ENCODE measurements at regions not wholly inside any gene's neighbourhood (a gene's known extent, or its start where the extent isn't known, plus 50 kb on each side); places are given as distances from the start of the nearest gene placed in this dataset.
A peak's percentile ranks its signal among the peaks of the same experiment; 100 is the strongest.

DNA sequence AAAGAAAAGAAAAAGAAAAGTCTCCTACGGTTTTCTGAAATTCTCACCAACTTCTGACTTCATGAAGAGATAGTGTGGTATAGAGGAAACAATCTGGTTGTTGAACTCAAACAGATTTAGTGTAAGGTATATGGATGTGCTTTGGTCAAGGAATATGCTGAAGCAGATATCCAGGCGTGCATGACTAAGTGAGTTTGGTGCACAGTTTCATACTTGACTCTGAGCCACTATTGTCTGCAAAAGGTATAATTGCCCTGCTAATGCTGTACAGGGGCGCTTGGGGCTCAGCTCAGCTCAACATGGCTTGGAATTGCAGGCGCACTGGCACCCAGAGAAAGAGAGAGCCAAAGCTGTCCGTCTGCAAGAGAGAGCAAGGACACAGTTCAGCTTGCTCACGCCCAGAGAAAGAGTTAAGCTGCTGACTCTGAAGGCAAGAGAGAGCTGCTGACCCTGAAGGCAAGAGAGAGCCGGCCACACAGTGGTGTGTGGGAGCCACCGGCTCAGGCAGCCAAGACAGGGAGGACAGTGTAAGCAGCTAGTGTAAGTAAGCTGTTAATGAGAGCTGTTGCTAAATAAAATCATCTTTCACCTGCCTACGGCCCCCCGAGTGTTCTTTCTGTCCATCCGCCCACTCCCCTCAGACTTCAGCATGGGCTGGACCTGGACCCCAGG lies 66.4 kb upstream of the SLC38A4 start:
- H3K4me1 ChIP-seq (ENCODE audit: insufficient read depth) = peaks cover 16% of the 10 kb centered on the region
- no peak overlapping the region for H2AFZ ChIP-seq
- no peak overlapping the region for H3K27ac ChIP-seq
- H3K9ac ChIP-seq = no peak overlapping the region
- no peaks in the 10 kb centered on the region for H3K79me2 ChIP-seq (ENCODE audit: insufficient read depth)
- H3K36me3 ChIP-seq (ENCODE audit: low read depth) = no peaks in the 10 kb centered on the region
- no peak overlapping the region for H3K4me2 ChIP-seq (ENCODE audit: unreplicated experiment)
- H3K9me2 ChIP-seq (ENCODE audit: insufficient read depth) = no peaks in the 10 kb centered on the region
- no peaks in the 10 kb centered on the region for H4K20me1 ChIP-seq (ENCODE audit: insufficient read depth)
- no peaks in the 10 kb centered on the region for H3K9me3 ChIP-seq (ENCODE audit: low read depth)
- peaks cover 13% of the 10 kb centered on the region; the same call in 1 of the 2 replicates for H3F3A ChIP-seq (ENCODE audit: insufficient read depth)
- H3K27me3 ChIP-seq (replicated peaks; ENCODE audit: insufficient read depth) = no peaks in the 10 kb centered on the region
- H3K4me3 ChIP-seq = no peak overlapping the region
- no peak for TF ChIP-seq EZH2 (IDR thresholded peaks at IDR 0.05; ENCODE audit: insufficient read depth, poor library complexity, severe bottlenecking)
- no peak for TF ChIP-seq EZH2phosphoT487 (IDR thresholded peaks at IDR 0.05; ENCODE audit: insufficient read depth, low read depth)
- in situ Hi-C loops (cut with MboI) = no loop called here
- 85 to 91% methylated on average over 11 of the region's 11 CpGs for WGBS, 2 experiments (ENCODE audit: low coverage in 1 of 2, low lambda C conversion rate in 2 of 2, missing lambda C conversion rate in 2 of 2)
- peak; percentile 6 for DNase-seq

DNA sequence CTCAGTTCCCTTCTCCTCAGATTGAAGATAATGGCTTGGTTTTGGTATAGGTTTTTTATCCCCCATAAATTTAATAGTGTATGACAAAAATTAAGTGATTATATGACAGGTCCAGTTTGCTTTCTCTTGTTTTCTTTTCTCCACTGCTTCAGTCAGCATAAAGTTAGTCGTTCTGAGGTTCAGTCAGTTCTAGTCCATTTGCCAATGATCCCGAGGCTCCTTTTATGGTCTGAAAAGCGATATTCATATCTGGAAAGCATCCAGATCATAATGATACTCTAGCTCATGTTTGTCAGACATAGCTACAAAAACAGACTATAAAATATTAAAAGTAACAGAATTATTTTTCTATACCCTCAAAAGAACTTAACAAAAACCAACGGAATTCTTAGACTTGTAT lies 67.1 kb upstream of the SLC38A4 start:
- H3K9me3 ChIP-seq (ENCODE audit: low read depth) = no peaks in the 10 kb centered on the region
- no peak for DNase-seq
- H3K27ac ChIP-seq = no peak overlapping the region
- H3K79me2 ChIP-seq (ENCODE audit: insufficient read depth) = no peaks in the 10 kb centered on the region
- no peak overlapping the region for H3K4me3 ChIP-seq
- no peak overlapping the region for H2AFZ ChIP-seq
- 53 to 59% methylated on average over 4 of the region's 4 CpGs for WGBS, 2 experiments (ENCODE audit: low coverage in 1 of 2, low lambda C conversion rate in 2 of 2, missing lambda C conversion rate in 2 of 2)
- TF ChIP-seq EZH2 (IDR thresholded peaks at IDR 0.05; ENCODE audit: insufficient read depth, poor library complexity, severe bottlenecking) (no peak), EZH2phosphoT487 (IDR thresholded peaks at IDR 0.05; ENCODE audit: insufficient read depth, low read depth) (no peak)
- peaks cover 7% of the 10 kb centered on the region; the same call in 1 of the 2 replicates for H3F3A ChIP-seq (ENCODE audit: insufficient read depth)
- in situ Hi-C loops (cut with MboI) = no loop called here
- no peaks in the 10 kb centered on the region for H4K20me1 ChIP-seq (ENCODE audit: insufficient read depth)
- peaks cover 10% of the 10 kb centered on the region for H3K4me1 ChIP-seq (ENCODE audit: insufficient read depth)
- no peaks in the 10 kb centered on the region for H3K36me3 ChIP-seq (ENCODE audit: low read depth)
- H3K9me2 ChIP-seq (ENCODE audit: insufficient read depth) = no peaks in the 10 kb centered on the region
- no peak overlapping the region for H3K4me2 ChIP-seq (ENCODE audit: unreplicated experiment)
- H3K27me3 ChIP-seq (replicated peaks; ENCODE audit: insufficient read depth) = no peaks in the 10 kb centered on the region
- no peak overlapping the region for H3K9ac ChIP-seq

DNA sequence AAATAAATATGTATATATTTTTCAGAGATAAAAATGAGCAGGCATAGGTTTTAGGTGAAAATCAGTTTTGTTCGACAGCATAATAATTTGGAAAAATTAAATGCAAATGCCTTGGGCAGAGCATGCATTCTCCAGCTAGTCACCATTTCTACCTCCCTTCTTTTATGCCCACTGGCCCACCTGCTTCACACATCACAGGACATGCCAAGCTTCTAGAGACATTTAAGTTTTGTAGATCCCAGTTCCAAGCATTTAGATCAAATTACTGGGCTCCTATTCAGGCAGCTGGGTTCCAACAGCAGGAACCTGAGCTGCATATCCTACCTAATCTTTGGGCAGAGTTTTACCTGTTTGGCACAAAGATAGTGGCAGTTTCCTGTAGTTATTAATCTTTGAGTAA lies 67.6 kb upstream of the SLC38A4 start:
- DNase-seq = no peak
- Histone ChIP-seq H4K20me1 (ENCODE audit: insufficient read depth) (no peaks in the 10 kb centered on the region), H3K27me3 (replicated peaks; ENCODE audit: insufficient read depth) (no peaks in the 10 kb centered on the region), H3K4me2 (ENCODE audit: unreplicated experiment) (no peak overlapping the region), H3K36me3 (ENCODE audit: low read depth) (no peaks in the 10 kb centered on the region), H3K27ac (no peak overlapping the region), H3K79me2 (ENCODE audit: insufficient read depth) (no peaks in the 10 kb centered on the region), H3K9me2 (ENCODE audit: insufficient read depth) (no peaks in the 10 kb centered on the region), H2AFZ (no peak overlapping the region), H3K9ac (no peak overlapping the region), H3F3A (ENCODE audit: insufficient read depth) (peaks cover 7% of the 10 kb centered on the region; the same call in 1 of the 2 replicates), H3K4me3 (no peak overlapping the region), H3K9me3 (ENCODE audit: low read depth) (no peaks in the 10 kb centered on the region), H3K4me1 (ENCODE audit: insufficient read depth) (peaks cover 10% of the 10 kb centered on the region)
- 65 to 71% methylated on average over 1 of the region's 1 CpG for WGBS, 2 experiments (ENCODE audit: low coverage in 1 of 2, low lambda C conversion rate in 2 of 2, missing lambda C conversion rate in 2 of 2)
- in situ Hi-C loops (cut with MboI) = no loop called here
- TF ChIP-seq EZH2phosphoT487 (IDR thresholded peaks at IDR 0.05; ENCODE audit: insufficient read depth, low read depth) (no peak), EZH2 (IDR thresholded peaks at IDR 0.05; ENCODE audit: insufficient read depth, poor library complexity, severe bottlenecking) (no peak)

DNA sequence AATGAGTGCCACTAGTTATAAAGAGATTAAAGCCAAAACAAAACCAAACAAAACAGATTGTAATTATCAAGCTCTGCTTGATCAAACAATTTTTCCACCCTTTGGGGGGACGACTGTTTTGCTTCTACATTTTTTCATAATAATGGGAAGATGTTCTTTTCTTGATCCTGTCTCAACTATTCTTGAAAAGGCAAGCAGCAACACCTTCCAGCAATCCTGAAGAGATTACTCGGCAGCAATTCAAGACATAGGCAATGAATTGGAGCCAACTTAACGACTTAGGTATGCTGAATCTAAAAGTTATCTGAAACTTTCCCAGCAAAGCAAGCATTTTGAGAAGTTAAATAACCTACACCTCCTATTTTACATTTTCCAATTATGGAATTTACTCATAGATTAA lies 69.9 kb upstream of the SLC38A4 start:
- TF ChIP-seq EZH2 (IDR thresholded peaks at IDR 0.05; ENCODE audit: insufficient read depth, poor library complexity, severe bottlenecking) (no peak), EZH2phosphoT487 (IDR thresholded peaks at IDR 0.05; ENCODE audit: insufficient read depth, low read depth) (no peak)
- H3K4me2 ChIP-seq (ENCODE audit: unreplicated experiment) = no peak overlapping the region
- H3K79me2 ChIP-seq (ENCODE audit: insufficient read depth) = no peaks in the 10 kb centered on the region
- H3K4me3 ChIP-seq = no peak overlapping the region
- no peak overlapping the region for H3K9ac ChIP-seq
- no peak for DNase-seq
- peaks cover 9% of the 10 kb centered on the region for H3K4me1 ChIP-seq (ENCODE audit: insufficient read depth)
- H3K27ac ChIP-seq = no peak overlapping the region
- H3K27me3 ChIP-seq (replicated peaks; ENCODE audit: insufficient read depth) = no peaks in the 10 kb centered on the region
- no peaks in the 10 kb centered on the region for H3K9me2 ChIP-seq (ENCODE audit: insufficient read depth)
- no peaks in the 10 kb centered on the region for H4K20me1 ChIP-seq (ENCODE audit: insufficient read depth)
- WGBS, 2 experiments (ENCODE audit: low coverage in 1 of 2, low lambda C conversion rate in 2 of 2, missing lambda C conversion rate in 2 of 2) = 32 to 37% methylated on average over 3 of the region's 3 CpGs
- peaks cover 4% of the 10 kb centered on the region; the same call in 1 of the 2 replicates for H3F3A ChIP-seq (ENCODE audit: insufficient read depth)
- H2AFZ ChIP-seq = no peak overlapping the region
- in situ Hi-C loops (cut with MboI) = no loop called here
- no peaks in the 10 kb centered on the region for H3K36me3 ChIP-seq (ENCODE audit: low read depth)
- H3K9me3 ChIP-seq (ENCODE audit: low read depth) = no peaks in the 10 kb centered on the region
